Heart left ventricle (tissue), 13 donors: ENCODE measurements at regions not wholly inside any gene's neighbourhood (a gene's known extent, or its start where the extent isn't known, plus 50 kb on each side); places are given as distances from the start of the nearest gene placed in this dataset.

ENCODE experiments used
- CTCF ChIP-seq, 12 donors: fragments of 200-600 bp; sonication (generic) in 4 of 12; IDR thresholded peaks; one replicate each; pipeline versions ENCODE4 v1.5.0 to v1.8.0; 2018 to 2022; ENCODE audit warnings: antibody characterized with exemption in 12 of 12, mild to moderate bottlenecking in 5 of 12
- POLR2A ChIP-seq, 2 donors: fragments of 450-650 bp; IDR thresholded peaks; one replicate each; pipeline ENCODE4 v1.6.1; 2017; ENCODE audit warnings: antibody characterized with exemption in 2 of 2, mild to moderate bottlenecking in 2 of 2, moderate library complexity in 2 of 2
- donor health status: ischemic (EF 13 %, LVEDD 7.1; RV severe dilation, severe dysfunction).
- donor health status: DM: no; HTN: yes; CAD: no.
- donor health status: DM: no; HTN: no; CAD: no.
- donor health status: ischemic (EF 25% LVEDD 6.9; RV normal size, moderate dysfunction).
- donor health status: ischemic (EF 25% LVEDD 5.7; RV mildly dilated, moderate dysfunction).
- donor health status: ischemic (EF 35%, LVEDD 5.7; RV mildly dilated, moderate dysfunction).
- donor health status: nonischemic (EF 11% LVEDD 7.7; RV severe dilation, severe dysfunction).
- donor health status: DM: yes; HTN: yes; CAD: no.
- donor health status: PGD.
- donor health status: ischemic (EF 29% LVEDD 5.4; RV normal size, mild dysfunction).
- donor health status: nonischemic (EF 23%, LVEDD 6.1; RV moderate dilation, normal function).

GRCh38 chrX:46279925-46280313 is 265.3 kb downstream of the ZNF674 start:
- TF ChIP-seq CTCF (IDR thresholded peaks at IDR 0.05) (no peak), POLR2A (IDR thresholded peaks at IDR 0.05) (no peak)
